Adipose tissue (tissue), 3 donors: ENCODE measurements at regions not wholly inside any gene's neighbourhood (a gene's known extent, or its start where the extent isn't known, plus 50 kb on each side); places are given as distances from the start of the nearest gene placed in this dataset.
"Not testable (repeated sequence)": the region's sequence is repeated elsewhere in the genome, so short reads cannot be mapped to it uniquely, and the experiment has no call there.

Experiments used
- H3K27ac ChIP-seq: one replicate; pipeline ENCODE4 v1.5.1; 2013; ENCODE audit warnings: low read depth, low read length
- WGBS, 3 donors: extraction: QIAGEN DNeasy Blood & Tissue Kit; methylation state at CpG; one replicate each; pipeline ENCODE4 v1.1.7; 2013; 5-methylcytosine and 5-hydroxymethylcytosine counted together
- donor health status: healthy with polysubstance abuse.
- donor health status: Bipolar disorder and iron deficiency.
- donor health status: healthy.

- WGBS, 3 donors = 73 to 84% (median 82%) methylated on average over 3 of the region's 3 CpGs
- H3K27ac ChIP-seq = no peak overlapping the region
Observed at GRCh38 chr11:10954184-10954583, 96.3 kb upstream of the ZBED5 start.

GRCh38 chr11:10952872-10953271 is 95.0 kb upstream of the ZBED5 start:
- H3K27ac ChIP-seq = no peak overlapping the region
- 0 to 69% (median 52%) methylated on average over 1 of the region's 1 CpG for WGBS, 3 donors

DNA sequence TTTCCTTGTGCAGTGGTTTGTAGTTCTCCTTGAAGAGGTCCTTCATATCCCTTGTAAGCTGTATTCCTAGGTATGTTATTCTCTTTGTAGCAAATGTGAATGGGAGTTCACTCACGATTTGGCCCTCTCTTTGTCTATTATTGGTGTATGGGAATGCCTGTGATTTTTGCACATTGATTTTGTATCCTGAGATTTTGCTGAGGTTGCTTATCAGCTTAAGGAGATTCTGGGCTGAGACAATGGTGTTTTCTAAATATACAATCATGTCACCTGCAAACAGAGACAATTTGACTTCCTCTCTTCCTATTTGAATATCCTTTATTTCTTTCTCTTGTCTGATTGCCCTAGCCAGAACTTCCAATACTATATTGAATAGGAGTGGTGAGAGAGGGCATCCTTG is 90.1 kb upstream of the ZBED5 start:
- 64 to 82% (median 82%) methylated on average over 1 of the region's 1 CpG for WGBS, 3 donors
- not testable (repeated sequence) for H3K27ac ChIP-seq

DNA sequence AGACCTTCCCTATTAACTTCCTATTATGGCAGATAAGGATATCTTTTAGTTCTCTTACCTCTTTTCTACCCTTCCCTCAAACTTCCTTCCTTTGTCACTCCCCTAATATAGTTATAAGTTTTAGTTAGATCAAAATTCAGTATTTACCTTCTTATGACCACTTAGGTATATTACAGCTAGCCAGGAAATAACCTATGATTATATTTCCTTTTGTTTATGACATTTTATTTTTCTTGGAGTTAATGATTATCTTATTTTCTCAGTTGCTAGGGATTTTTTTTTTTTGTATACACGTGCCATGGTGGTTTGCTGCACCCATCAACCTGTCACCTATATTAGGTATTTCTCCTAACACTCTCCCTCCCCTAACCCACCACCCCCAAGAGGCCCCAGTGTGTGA is 88.2 kb upstream of the ZBED5 start:
- 43 to 62% (median 62%) methylated on average over 1 of the region's 1 CpG for WGBS, 3 donors
- H3K27ac ChIP-seq = no peak overlapping the region

GRCh38 chr11:10945196-10945595 is 87.3 kb upstream of the ZBED5 start:
- WGBS, 3 donors = 61 to 77% (median 65%) methylated on average over 2 of the region's 2 CpGs
- H3K27ac ChIP-seq = no peak overlapping the region

GRCh38 chr11:10943968-10944367 is 86.1 kb upstream of the ZBED5 start:
- 79 to 83% (median 82%) methylated on average over 2 of the region's 2 CpGs for WGBS, 3 donors
- H3K27ac ChIP-seq = no peak overlapping the region

DNA sequence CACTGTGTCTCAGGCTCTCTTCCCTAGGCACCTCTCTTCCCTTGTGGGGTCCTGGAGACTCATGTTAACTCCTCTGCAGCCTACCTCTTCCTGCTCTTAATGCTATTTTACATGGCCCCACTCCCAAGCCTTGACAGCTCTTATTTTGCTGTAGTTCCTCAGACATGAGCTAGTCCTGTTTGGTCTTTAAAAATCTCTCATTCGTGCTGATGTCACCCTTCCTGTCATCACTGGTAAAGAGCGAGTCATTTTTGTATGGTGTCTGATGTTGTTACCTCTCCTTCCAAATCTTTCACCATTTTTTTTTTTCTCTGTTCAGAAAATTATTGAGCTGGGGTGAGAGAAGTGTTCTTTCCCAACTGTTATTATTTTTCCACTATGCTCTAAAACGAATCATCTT is 84.8 kb upstream of the ZBED5 start:
- WGBS, 3 donors = 80 to 88% (median 84%) methylated on average over 3 of the region's 3 CpGs
- no peak overlapping the region for H3K27ac ChIP-seq

GRCh38 chr11:10941871-10942270 is 84.0 kb upstream of the ZBED5 start:
- WGBS, 3 donors = 85 to 88% (median 85%) methylated on average over 1 of the region's 1 CpG
- H3K27ac ChIP-seq = no peak overlapping the region

- WGBS, 3 donors = 45 to 58% (median 58%) methylated on average over 1 of the region's 1 CpG
- H3K27ac ChIP-seq = no peak overlapping the region
Observed at GRCh38 chr11:10941414-10941813, 83.6 kb upstream of the ZBED5 start.

- WGBS, 3 donors = 82 to 90% (median 89%) methylated on average over 5 of the region's 5 CpGs
- no peak overlapping the region for H3K27ac ChIP-seq
Observed at GRCh38 chr11:10938650-10939387, 81.0 kb upstream of the ZBED5 start.

DNA sequence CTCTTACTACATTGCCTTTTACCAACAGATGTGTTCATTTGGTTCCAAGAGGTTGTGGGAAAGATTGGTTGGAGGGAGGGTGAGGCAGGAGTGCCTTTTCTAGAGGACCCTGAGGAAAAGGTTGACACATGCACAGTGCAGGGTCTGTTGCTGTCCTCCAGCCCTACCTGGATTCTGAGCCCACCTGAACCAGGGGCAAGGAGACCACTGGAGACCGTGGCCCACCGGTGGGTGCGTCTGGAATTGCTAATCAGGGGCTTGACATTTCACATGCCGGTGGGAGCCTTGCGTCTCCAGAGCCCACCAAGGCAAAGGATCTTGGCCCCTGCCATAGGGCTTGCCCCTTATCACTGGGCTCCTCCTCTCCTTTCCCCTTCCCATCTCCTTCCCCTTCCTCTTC is 80.4 kb upstream of the ZBED5 start:
- H3K27ac ChIP-seq = no peak overlapping the region
- WGBS, 3 donors = 94 to 99% (median 97%) methylated on average over 5 of the region's 5 CpGs

DNA sequence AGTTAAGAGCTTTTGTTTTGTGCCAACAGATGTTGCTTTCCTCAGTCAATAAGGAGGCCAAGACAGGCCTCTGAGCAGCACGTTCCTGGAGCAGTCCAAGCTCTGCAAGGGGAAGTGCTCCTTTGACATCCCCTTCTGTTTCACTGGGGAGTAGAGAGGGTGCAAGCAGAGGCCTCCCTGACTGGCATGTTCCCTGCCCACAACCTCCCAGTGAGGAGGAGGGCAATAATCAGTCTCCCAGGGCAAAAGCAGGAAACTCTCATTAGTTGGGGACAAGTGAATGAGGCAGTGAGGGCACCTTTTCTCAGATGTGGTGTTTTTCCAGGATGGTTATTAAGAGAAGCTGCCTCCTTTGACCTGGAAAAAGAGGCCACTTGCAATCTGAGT is 79.5 kb upstream of the ZBED5 start:
- 50 to 67% (median 58%) methylated on average over 1 of the region's 1 CpG for WGBS, 3 donors
- no peak overlapping the region for H3K27ac ChIP-seq

GRCh38 chr11:10936626-10937384 is 79.0 kb upstream of the ZBED5 start:
- no peak overlapping the region for H3K27ac ChIP-seq
- 91 to 93% (median 93%) methylated on average over 5 of the region's 5 CpGs for WGBS, 3 donors

DNA sequence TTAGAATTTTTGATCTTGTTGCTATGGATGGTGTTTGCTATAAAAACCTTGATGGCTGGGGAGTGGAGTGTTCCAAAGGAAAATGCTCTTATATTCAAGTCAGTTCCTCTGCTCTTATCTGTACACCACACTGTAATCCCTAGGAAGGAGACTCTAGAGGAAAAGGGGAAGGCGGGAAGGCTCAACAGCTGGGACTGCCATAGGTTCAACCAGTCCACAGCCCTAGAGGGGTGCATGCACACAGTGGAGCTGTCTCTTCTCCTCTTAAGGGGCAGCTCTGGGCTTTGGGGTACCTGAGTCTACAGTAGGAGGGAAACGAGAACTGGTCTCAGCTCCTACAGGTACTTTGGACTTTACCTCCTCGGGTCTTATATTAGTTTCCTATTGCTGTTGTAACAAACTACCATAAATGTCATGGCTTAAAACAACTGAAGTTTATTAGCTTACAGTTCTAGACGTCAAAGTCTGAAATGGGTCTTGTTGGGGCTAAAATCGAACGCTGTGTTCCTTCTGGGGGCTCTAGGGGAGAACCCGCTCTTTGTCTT is 77.2 kb upstream of the ZBED5 start:
- no peak overlapping the region for H3K27ac ChIP-seq
- WGBS, 3 donors = 94 to 96% (median 94%) methylated on average over 7 of the region's 7 CpGs

DNA sequence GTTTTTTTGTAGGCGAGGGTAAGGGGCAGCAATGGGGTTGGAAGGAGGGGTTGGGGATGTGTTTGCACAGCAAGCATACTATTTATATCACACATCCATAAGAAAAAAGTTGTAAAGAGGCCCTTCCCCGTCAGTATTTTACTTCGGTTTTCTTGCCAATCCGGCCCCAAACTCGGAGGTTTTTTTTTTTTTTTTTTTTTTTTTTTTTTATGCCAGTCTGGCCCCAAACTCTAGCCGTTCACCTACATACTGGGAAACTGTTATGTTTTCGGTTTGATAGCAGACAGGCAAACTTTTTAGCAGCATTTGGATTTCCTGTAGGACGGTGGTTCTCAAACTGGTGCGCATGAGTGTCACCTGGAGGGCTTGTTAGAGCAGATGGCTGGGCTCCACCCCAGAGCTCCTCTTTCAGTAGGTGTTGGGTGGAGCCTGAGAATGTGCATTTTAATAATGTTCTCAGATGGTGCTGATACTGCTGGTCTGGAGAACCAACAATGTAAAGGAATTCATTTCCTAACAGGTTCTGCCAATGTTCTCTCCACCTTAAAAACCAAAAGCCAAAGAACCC is 76.5 kb upstream of the ZBED5 start:
- WGBS, 3 donors = 7 to 9% (median 7%) methylated on average over 9 of the region's 9 CpGs
- H3K27ac ChIP-seq = no peak overlapping the region

GRCh38 chr11:10933455-10934292 is 75.8 kb upstream of the ZBED5 start:
- H3K27ac ChIP-seq = no peak overlapping the region
- WGBS, 3 donors = 6 to 7% (median 6%) methylated on average over 20 of the region's 20 CpGs

DNA sequence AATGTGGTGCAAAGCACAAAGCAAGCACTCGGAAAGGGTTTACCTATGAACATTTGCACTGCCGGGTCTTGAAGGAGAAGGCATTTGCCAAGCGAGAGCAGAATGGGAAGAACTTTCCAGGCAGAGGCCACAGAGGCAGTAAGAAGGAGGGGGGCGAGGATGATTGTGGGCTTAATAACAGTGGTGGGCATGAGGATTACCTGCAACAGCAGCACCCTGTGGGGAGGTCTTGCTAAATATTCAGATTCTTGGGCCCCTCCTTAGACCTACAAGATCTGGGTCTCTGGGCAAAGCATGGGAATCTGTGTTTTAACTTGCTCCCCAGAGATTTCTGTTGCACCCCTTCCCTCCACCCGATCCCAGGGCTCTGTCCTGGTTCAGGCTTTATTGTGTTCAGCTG is 75.1 kb upstream of the ZBED5 start:
- 82 to 91% (median 87%) methylated on average over 5 of the region's 5 CpGs for WGBS, 3 donors
- no peak overlapping the region for H3K27ac ChIP-seq

- no peak overlapping the region for H3K27ac ChIP-seq
- WGBS, 3 donors = 29 to 36% (median 34%) methylated on average over 14 of the region's 14 CpGs
Observed at GRCh38 chr11:10931761-10932670, 74.2 kb upstream of the ZBED5 start.
